RWPE2 (cell line): ENCODE measurements at regions not wholly inside any gene's neighbourhood (a gene's known extent, or its start where the extent isn't known, plus 50 kb on each side); places are given as distances from the start of the nearest gene placed in this dataset.

Experiments
- ATAC-seq: fragments of 200-7000 bp; cut with Tn5 transposase; 3 replicates; pipeline ENCODE4 v1.9.1; 2021; ENCODE audit warnings: low read depth
- DNase-seq: peaks from one replicate; pipeline ENCODE4 v3.0.0-alpha.2; 2020; ENCODE audit warnings: low spot score
- H3K27ac ChIP-seq: fragments of 450-650 bp; 2 replicates; pipeline ENCODE4 v1.5.1; 2017; ENCODE audit warnings: mild to moderate bottlenecking; ENCODE audit not compliant: poor library complexity, severe bottlenecking
- H3K27me3 ChIP-seq: fragments of 250-450 bp; sonication (Bioruptor Pico); 2 replicates; pipeline ENCODE4 v1.5.1; 2021; ENCODE audit warnings: mild to moderate bottlenecking, moderate library complexity; ENCODE audit not compliant: insufficient read depth, poor library complexity, severe bottlenecking
- H3K36me3 ChIP-seq: fragments of 250-450 bp; sonication (Bioruptor Pico); 2 replicates; pipeline ENCODE4 v1.5.1; 2020; ENCODE audit warnings: low read depth, mild to moderate bottlenecking, moderate library complexity
- H3K4me1 ChIP-seq: fragments of 250-450 bp; sonication (Bioruptor Pico); 2 replicates; pipeline ENCODE4 v1.5.1; 2021; ENCODE audit warnings: mild to moderate bottlenecking, moderate library complexity; ENCODE audit not compliant: insufficient read depth, poor library complexity, severe bottlenecking
- H3K4me3 ChIP-seq: fragments of 250-450 bp; sonication (Bioruptor Pico); 2 replicates; pipeline ENCODE4 v1.5.1; 2021; ENCODE audit warnings: mild to moderate bottlenecking, moderate library complexity; ENCODE audit not compliant: severe bottlenecking
- H3K9me3 ChIP-seq: fragments of 250-450 bp; sonication (Bioruptor Pico); 2 replicates; pipeline ENCODE4 v1.5.1; 2021; ENCODE audit warnings: mild to moderate bottlenecking, moderate library complexity; ENCODE audit not compliant: severe bottlenecking
- CTCF ChIP-seq: fragments of 450-650 bp; IDR thresholded peaks from one replicate; pipeline ENCODE4 v1.5.1; 2017; ENCODE audit warnings: mild to moderate bottlenecking, moderate library complexity; ENCODE audit not compliant: poor library complexity, severe bottlenecking

GRCh38 chr11:111105566-111105965 lies 140.0 kb upstream of the POU2AF2 start:
- Histone ChIP-seq H3K9me3 (no peaks in the 10 kb centered on the region), H3K36me3 (no peaks in the 10 kb centered on the region), H3K27ac (no peak overlapping the region), H3K4me3 (no peak overlapping the region), H3K27me3 (no peaks in the 10 kb centered on the region), H3K4me1 (no peaks in the 10 kb centered on the region)
- DNase-seq (no peak), ATAC-seq (no peak)
- TF ChIP-seq CTCF, result no peak

- no peak for DNase-seq
- ATAC-seq, result no peak
- TF ChIP-seq CTCF, result no peak
- Histone ChIP-seq H3K4me3 (no peak overlapping the region), H3K36me3 (no peaks in the 10 kb centered on the region), H3K9me3 (no peaks in the 10 kb centered on the region), H3K27me3 (no peaks in the 10 kb centered on the region), H3K4me1 (no peaks in the 10 kb centered on the region), H3K27ac (no peak overlapping the region)
Observed at GRCh38 chr11:111104185-111104584, 141.3 kb upstream of the POU2AF2 start.

- TF ChIP-seq CTCF, result no peak
- no peak for DNase-seq
- H3K9me3 ChIP-seq, result no peaks in the 10 kb centered on the region
- no peaks in the 10 kb centered on the region for H3K4me1 ChIP-seq
- ATAC-seq, result no peak
- no peaks in the 10 kb centered on the region for H3K27me3 ChIP-seq
- H3K27ac ChIP-seq, result no peak overlapping the region
- no peaks in the 10 kb centered on the region for H3K36me3 ChIP-seq
- no peak overlapping the region for H3K4me3 ChIP-seq
Observed at GRCh38 chr11:111101881-111102280, 143.6 kb upstream of the POU2AF2 start.

GRCh38 chr11:111099028-111099713 lies 146.4 kb upstream of the POU2AF2 start:
- ATAC-seq (no peak), DNase-seq (no peak)
- H3K27ac ChIP-seq, result no peak overlapping the region
- no peak overlapping the region for H3K4me3 ChIP-seq
- H3K36me3 ChIP-seq, result no peaks in the 10 kb centered on the region
- H3K4me1 ChIP-seq, result no peaks in the 10 kb centered on the region
- H3K9me3 ChIP-seq, result peaks cover 2% of the 10 kb centered on the region
- no peak for TF ChIP-seq CTCF
- no peaks in the 10 kb centered on the region for H3K27me3 ChIP-seq

GRCh38 chr11:111098091-111098490 lies 147.4 kb upstream of the POU2AF2 start:
- no peak for TF ChIP-seq CTCF
- Histone ChIP-seq H3K9me3 (peaks cover 2% of the 10 kb centered on the region), H3K4me1 (no peaks in the 10 kb centered on the region), H3K4me3 (no peak overlapping the region), H3K27ac (no peak overlapping the region), H3K27me3 (no peaks in the 10 kb centered on the region), H3K36me3 (no peaks in the 10 kb centered on the region)
- ATAC-seq (no peak), DNase-seq (no peak)
